HL-60 (cell line): ENCODE measurements at regions not wholly inside any gene's neighbourhood (a gene's known extent, or its start where the extent isn't known, plus 50 kb on each side); places are given as distances from the start of the nearest gene placed in this dataset.
A peak's percentile ranks its signal among the peaks of the same experiment; 100 is the strongest.

Experiments used
- DNase-seq, 2 experiments: peaks; one replicate each; pipeline ENCODE4 v3.0.0-alpha.2; 2010 to 2020; ENCODE audit warnings: low read depth in 1 of 2, low spot score in 1 of 2
- H3K27ac ChIP-seq: fragments of 250-450 bp; sonication (Bioruptor Pico); replicated peaks from 2 replicates; pipeline ENCODE4 v1.5.1; 2020; ENCODE audit warnings: mild to moderate bottlenecking, moderate library complexity
- H3K27me3 ChIP-seq: fragments of 250-450 bp; sonication (Bioruptor Pico); 2 replicates; pipeline ENCODE4 v1.5.1; 2021; ENCODE audit warnings: mild to moderate bottlenecking, moderate library complexity; ENCODE audit not compliant: insufficient read depth, poor library complexity, severe bottlenecking
- H3K4me3 ChIP-seq: replicated peaks from 2 replicates; pipeline ENCODE4 v1.5.1; 2011; ENCODE audit warnings: mild to moderate bottlenecking, control low read depth, low read length; ENCODE audit not compliant: insufficient read depth
- GABPA ChIP-seq: IDR thresholded peaks from 2 replicates; pipeline ENCODE4 v1.6.1; 2012; ENCODE audit warnings: low read depth
- POLR2AphosphoS5 ChIP-seq: IDR thresholded peaks from 2 replicates; pipeline ENCODE4 v1.6.1; 2012; ENCODE audit warnings: low read depth
- SPI1 ChIP-seq: IDR thresholded peaks from 2 replicates; pipeline ENCODE4 v1.6.1; 2012; ENCODE audit warnings: low read depth, mild to moderate bottlenecking, borderline replicate concordance
- TF ChIP-seq, protein P1 (sequence below): IDR thresholded peaks from one replicate; pipeline ENCODE4 v1.5.1; 2011; ENCODE audit warnings: low read length, control low read depth, inconsistent platforms; ENCODE audit not compliant: insufficient read depth
- TF ChIP-seq, protein P2 (sequence below): IDR thresholded peaks from 2 replicates; pipeline ENCODE4 v1.6.1; 2012; ENCODE audit warnings: low read depth; ENCODE audit not compliant: insufficient replicate concordance

DNA sequence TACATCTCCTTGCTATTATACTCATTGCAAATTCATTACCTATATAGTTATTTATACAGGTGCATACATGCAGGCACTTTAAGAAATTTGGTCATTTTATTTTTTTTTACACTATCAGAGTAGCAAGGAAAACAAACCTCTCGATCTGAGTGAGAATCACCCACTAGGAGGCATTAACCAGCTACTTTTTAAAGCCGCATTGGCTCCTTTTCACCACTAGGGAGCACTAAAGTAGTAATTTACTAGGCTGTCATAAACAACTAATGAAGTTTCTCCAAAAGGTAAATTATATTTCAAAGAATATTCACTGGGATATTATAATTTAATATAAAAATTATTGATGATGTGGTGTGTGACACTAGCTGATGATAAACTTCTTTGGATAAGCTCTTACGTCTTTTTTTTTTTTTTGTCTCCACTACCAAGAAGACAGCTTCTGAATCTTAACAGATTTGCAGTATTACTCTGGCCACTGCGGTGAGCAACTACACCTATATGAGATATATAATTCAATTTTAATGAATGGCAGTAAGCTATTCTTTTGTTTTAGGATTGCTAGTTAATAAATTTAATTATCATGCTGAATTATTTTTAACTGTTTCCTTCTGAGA is 101.9 kb downstream of the NOL4 start:
- TF ChIP-seq SPI1: no peak
- TF ChIP-seq, protein P1, sequence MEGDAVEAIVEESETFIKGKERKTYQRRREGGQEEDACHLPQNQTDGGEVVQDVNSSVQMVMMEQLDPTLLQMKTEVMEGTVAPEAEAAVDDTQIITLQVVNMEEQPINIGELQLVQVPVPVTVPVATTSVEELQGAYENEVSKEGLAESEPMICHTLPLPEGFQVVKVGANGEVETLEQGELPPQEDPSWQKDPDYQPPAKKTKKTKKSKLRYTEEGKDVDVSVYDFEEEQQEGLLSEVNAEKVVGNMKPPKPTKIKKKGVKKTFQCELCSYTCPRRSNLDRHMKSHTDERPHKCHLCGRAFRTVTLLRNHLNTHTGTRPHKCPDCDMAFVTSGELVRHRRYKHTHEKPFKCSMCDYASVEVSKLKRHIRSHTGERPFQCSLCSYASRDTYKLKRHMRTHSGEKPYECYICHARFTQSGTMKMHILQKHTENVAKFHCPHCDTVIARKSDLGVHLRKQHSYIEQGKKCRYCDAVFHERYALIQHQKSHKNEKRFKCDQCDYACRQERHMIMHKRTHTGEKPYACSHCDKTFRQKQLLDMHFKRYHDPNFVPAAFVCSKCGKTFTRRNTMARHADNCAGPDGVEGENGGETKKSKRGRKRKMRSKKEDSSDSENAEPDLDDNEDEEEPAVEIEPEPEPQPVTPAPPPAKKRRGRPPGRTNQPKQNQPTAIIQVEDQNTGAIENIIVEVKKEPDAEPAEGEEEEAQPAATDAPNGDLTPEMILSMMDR: peak; percentile 93
- Histone ChIP-seq H3K27ac (no peak overlapping the region), H3K4me3 (no peak overlapping the region), H3K27me3 (no peaks in the 10 kb centered on the region)
- peak; percentile 24 to 46 for DNase-seq

DNA sequence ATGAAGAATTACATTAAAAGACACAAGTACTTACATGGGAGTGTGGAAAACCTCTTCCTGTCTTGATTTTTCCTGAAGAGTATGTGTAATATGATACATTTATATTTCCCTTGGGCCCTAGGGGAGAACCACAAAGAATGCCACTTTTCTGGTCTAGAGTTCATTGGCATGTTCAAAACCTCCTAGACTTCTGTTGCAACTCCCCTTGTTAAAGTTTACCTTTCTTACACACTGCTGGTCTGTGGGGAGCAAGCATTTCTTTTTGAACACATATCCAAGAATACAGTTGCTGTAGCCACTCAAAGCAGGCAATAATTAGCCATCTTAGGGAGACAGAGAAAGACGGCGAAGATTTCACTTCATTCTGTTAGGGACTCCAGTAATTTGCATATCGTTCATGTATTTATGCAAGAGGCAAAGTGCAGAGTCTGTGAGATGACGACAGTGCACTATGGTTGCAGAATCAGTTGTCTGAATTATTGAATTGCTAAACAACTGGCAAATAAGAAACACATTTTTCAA is 103.5 kb downstream of the NOL4 start:
- no peak overlapping the region for H3K27ac ChIP-seq
- H3K4me3 ChIP-seq: no peak overlapping the region
- DNase-seq: no peak
- peaks cover under 1% of the 10 kb centered on the region for H3K27me3 ChIP-seq
- TF ChIP-seq SPI1 (no peak), GABPA (no peak), POLR2AphosphoS5 (no peak)
- TF ChIP-seq, protein P2, sequence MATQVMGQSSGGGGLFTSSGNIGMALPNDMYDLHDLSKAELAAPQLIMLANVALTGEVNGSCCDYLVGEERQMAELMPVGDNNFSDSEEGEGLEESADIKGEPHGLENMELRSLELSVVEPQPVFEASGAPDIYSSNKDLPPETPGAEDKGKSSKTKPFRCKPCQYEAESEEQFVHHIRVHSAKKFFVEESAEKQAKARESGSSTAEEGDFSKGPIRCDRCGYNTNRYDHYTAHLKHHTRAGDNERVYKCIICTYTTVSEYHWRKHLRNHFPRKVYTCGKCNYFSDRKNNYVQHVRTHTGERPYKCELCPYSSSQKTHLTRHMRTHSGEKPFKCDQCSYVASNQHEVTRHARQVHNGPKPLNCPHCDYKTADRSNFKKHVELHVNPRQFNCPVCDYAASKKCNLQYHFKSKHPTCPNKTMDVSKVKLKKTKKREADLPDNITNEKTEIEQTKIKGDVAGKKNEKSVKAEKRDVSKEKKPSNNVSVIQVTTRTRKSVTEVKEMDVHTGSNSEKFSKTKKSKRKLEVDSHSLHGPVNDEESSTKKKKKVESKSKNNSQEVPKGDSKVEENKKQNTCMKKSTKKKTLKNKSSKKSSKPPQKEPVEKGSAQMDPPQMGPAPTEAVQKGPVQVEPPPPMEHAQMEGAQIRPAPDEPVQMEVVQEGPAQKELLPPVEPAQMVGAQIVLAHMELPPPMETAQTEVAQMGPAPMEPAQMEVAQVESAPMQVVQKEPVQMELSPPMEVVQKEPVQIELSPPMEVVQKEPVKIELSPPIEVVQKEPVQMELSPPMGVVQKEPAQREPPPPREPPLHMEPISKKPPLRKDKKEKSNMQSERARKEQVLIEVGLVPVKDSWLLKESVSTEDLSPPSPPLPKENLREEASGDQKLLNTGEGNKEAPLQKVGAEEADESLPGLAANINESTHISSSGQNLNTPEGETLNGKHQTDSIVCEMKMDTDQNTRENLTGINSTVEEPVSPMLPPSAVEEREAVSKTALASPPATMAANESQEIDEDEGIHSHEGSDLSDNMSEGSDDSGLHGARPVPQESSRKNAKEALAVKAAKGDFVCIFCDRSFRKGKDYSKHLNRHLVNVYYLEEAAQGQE: no peak
- TF ChIP-seq, protein P1: no peak

DNA sequence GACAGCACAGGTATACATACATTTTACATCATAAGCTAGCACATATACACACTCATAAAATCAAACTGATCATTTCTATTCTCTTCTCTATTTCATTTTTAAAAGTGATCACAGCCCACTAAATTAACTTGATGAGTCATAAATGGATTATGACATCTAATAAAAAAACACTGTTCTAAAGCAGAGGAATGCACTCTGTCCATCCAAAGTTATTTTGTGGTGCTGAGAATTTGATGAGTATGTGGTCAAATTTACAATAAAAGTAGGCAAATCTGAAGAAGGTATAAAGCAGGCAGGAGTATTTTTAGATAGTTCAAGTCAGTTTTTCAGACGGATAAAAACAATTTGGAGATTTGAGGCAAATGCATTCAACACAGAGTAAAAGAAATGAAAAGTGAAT is 104.4 kb downstream of the NOL4 start:
- Histone ChIP-seq H3K27ac (no peak overlapping the region), H3K27me3 (peaks cover 2% of the 10 kb centered on the region), H3K4me3 (no peak overlapping the region)
- no peak for TF ChIP-seq GABPA
- TF ChIP-seq POLR2AphosphoS5: no peak
- TF ChIP-seq, protein P1: no peak
- TF ChIP-seq, protein P2: no peak
- no peak for TF ChIP-seq SPI1
- no peak for DNase-seq

DNA sequence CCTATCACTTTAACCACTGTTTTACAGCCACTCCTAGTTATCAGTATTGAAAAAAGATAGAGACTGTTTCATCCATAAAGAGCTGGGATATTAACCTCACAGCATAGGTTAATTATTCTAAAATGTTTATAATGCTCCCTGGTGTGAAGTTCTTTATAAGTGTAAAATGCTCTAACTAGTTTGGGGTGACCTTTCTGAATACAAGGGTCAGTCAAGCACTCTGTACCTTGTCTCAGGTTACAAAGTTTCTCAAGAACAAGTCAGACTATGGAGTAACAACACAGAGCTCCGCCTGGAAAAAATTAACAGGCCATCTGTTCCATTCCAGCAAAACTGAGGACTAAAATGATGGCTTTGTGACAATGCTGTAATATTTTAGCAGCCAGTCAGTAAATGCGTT is 107.4 kb downstream of the NOL4 start:
- no peak for DNase-seq
- TF ChIP-seq, protein P2: no peak
- TF ChIP-seq SPI1 (no peak), POLR2AphosphoS5 (no peak), GABPA (no peak)
- TF ChIP-seq, protein P1: no peak
- Histone ChIP-seq H3K4me3 (no peak overlapping the region), H3K27ac (no peak overlapping the region), H3K27me3 (peaks cover 2% of the 10 kb centered on the region)
